ENCODE measurements at regions not wholly inside any gene's neighbourhood (a gene's known extent, or its start where the extent isn't known, plus 50 kb on each side); places are given as distances from the start of the nearest gene placed in this dataset.

GRCh38 chr10:1858048-1858447 is 120.7 kb upstream of the ADARB2 start:
- TF ChIP-seq, protein P1, sequence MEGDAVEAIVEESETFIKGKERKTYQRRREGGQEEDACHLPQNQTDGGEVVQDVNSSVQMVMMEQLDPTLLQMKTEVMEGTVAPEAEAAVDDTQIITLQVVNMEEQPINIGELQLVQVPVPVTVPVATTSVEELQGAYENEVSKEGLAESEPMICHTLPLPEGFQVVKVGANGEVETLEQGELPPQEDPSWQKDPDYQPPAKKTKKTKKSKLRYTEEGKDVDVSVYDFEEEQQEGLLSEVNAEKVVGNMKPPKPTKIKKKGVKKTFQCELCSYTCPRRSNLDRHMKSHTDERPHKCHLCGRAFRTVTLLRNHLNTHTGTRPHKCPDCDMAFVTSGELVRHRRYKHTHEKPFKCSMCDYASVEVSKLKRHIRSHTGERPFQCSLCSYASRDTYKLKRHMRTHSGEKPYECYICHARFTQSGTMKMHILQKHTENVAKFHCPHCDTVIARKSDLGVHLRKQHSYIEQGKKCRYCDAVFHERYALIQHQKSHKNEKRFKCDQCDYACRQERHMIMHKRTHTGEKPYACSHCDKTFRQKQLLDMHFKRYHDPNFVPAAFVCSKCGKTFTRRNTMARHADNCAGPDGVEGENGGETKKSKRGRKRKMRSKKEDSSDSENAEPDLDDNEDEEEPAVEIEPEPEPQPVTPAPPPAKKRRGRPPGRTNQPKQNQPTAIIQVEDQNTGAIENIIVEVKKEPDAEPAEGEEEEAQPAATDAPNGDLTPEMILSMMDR (conservative IDR thresholded peaks at IDR 0.05; ENCODE audit: low read depth, low read length), result no peak
- TF ChIP-seq EZH2 (IDR thresholded peaks at IDR 0.05; ENCODE audit: low read length, unreplicated experiment) (no peak), EZH2phosphoT487 (IDR thresholded peaks at IDR 0.05; ENCODE audit: borderline replicate concordance, low read length) (no peak)
- BruUV-seq (replicated peaks), result no TSS peak
- ATAC-seq (no peak), DNase-seq (no peak)
- Histone ChIP-seq H3K4me3 (ENCODE audit: low read length) (no peak overlapping the region), H3K4me1 (ENCODE audit: insufficient read depth, low read length) (no peaks in the 10 kb centered on the region), H3K9me2 (replicated peaks; ENCODE audit: low read length) (no peaks in the 10 kb centered on the region), H3K4me2 (ENCODE audit: low read length) (no peak overlapping the region), H2AFZ (ENCODE audit: low read length) (no peak overlapping the region), H3K9me3 (ENCODE audit: low read length) (no peaks in the 10 kb centered on the region), H3K27ac (ENCODE audit: low read length) (no peak overlapping the region), H3K27me3 (ENCODE audit: low read length) (no peaks in the 10 kb centered on the region), H3K36me3 (ENCODE audit: low read depth, low read length) (no peaks in the 10 kb centered on the region), H4K20me1 (ENCODE audit: low read length) (no peaks in the 10 kb centered on the region), H3F3A (ENCODE audit: low read length, unreplicated experiment) (no peaks in the 10 kb centered on the region), H3K9ac (ENCODE audit: low read length) (no peak overlapping the region), H3K79me2 (ENCODE audit: low read length) (no peaks in the 10 kb centered on the region)
- POLR2A ChIA-PET (ENCODE audit: unreplicated experiment), result no interaction called here
- CTCF ChIA-PET, result no interaction called here
- intact Hi-C loops (cut with micrococcal nuclease), result no loop called here

DNA sequence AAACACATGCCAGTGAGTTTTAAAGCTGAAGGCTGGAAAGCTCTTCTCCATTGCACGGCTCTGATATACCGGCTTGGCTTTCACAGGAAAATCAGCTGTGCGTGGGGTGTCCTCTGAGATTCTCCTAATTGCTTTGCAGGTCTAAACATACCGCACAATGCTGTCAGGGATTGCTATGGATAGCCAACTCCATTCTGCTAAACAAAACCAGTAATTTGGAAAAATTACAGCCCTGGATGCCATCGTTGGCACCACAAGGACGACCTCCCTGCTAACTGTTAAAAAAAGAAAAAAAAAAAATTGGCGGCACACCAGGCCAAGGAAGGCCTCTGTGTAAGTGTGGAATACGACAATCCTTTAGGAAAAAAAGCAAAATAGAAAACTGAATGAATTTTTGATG is 118.6 kb upstream of the ADARB2 start:
- TF ChIP-seq, protein P1 (conservative IDR thresholded peaks at IDR 0.05; ENCODE audit: low read depth, low read length), result no peak
- no peak for TF ChIP-seq EZH2 (IDR thresholded peaks at IDR 0.05; ENCODE audit: low read length, unreplicated experiment)
- Histone ChIP-seq H3K9ac (ENCODE audit: low read length) (no peak overlapping the region), H3K27ac (ENCODE audit: low read length) (no peak overlapping the region), H3F3A (ENCODE audit: low read length, unreplicated experiment) (no peaks in the 10 kb centered on the region), H3K36me3 (ENCODE audit: low read depth, low read length) (no peaks in the 10 kb centered on the region), H3K4me1 (ENCODE audit: insufficient read depth, low read length) (no peaks in the 10 kb centered on the region), H2AFZ (ENCODE audit: low read length) (no peak overlapping the region), H3K9me3 (ENCODE audit: low read length) (no peaks in the 10 kb centered on the region), H3K79me2 (ENCODE audit: low read length) (no peaks in the 10 kb centered on the region), H3K4me3 (ENCODE audit: low read length) (no peak overlapping the region), H3K27me3 (ENCODE audit: low read length) (no peaks in the 10 kb centered on the region), H3K9me2 (replicated peaks; ENCODE audit: low read length) (no peaks in the 10 kb centered on the region), H3K4me2 (ENCODE audit: low read length) (no peak overlapping the region), H4K20me1 (ENCODE audit: low read length) (no peaks in the 10 kb centered on the region)
- ChIA-PET CTCF (no interaction called here), POLR2A (ENCODE audit: unreplicated experiment) (no interaction called here)
- DNase-seq (no peak), ATAC-seq (no peak)
- no TSS peak for BruUV-seq (replicated peaks)
- intact Hi-C loops (cut with micrococcal nuclease), result no loop called here

DNA sequence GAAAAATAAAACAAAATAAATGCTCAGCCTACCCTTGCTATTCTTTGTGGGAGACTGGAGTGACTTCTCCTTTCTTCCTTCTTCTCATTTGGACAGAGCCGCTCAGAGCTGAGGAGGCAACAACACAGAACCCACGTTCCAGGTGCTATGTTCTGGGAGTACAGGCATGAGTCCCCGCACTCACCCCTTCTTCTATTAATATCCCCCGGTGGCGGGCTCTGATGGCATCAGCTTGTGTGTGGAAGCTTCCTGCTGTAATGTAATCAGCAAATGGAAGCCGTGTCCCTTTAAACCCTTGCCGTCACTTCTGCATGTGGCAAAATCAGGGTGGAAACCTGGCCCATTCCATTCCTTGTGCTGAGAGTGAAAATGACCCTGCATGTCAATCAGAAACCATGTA is 116.9 kb upstream of the ADARB2 start:
- no peaks in the 10 kb centered on the region for H3F3A ChIP-seq (ENCODE audit: low read length, unreplicated experiment)

More for the DNA sequence above, 116.9 kb upstream of the ADARB2 start:
- intact Hi-C loops (cut with micrococcal nuclease), result no loop called here
- Histone ChIP-seq H3K9me3 (ENCODE audit: low read length) (no peaks in the 10 kb centered on the region), H3K4me3 (ENCODE audit: low read length) (no peak overlapping the region), H3K4me2 (ENCODE audit: low read length) (no peak overlapping the region), H3K9ac (ENCODE audit: low read length) (no peak overlapping the region), H4K20me1 (ENCODE audit: low read length) (no peaks in the 10 kb centered on the region), H3K27ac (ENCODE audit: low read length) (no peak overlapping the region), H2AFZ (ENCODE audit: low read length) (no peak overlapping the region), H3K4me1 (ENCODE audit: insufficient read depth, low read length) (no peaks in the 10 kb centered on the region), H3K36me3 (ENCODE audit: low read depth, low read length) (no peaks in the 10 kb centered on the region), H3K9me2 (replicated peaks; ENCODE audit: low read length) (no peaks in the 10 kb centered on the region), H3K79me2 (ENCODE audit: low read length) (no peaks in the 10 kb centered on the region), H3K27me3 (ENCODE audit: low read length) (no peaks in the 10 kb centered on the region)
- DNase-seq (no peak), ATAC-seq (no peak)
- ChIA-PET CTCF (no interaction called here), POLR2A (ENCODE audit: unreplicated experiment) (no interaction called here)
- no TSS peak for BruUV-seq (replicated peaks)
- TF ChIP-seq EZH2phosphoT487 (IDR thresholded peaks at IDR 0.05; ENCODE audit: borderline replicate concordance, low read length) (no peak), EZH2 (IDR thresholded peaks at IDR 0.05; ENCODE audit: low read length, unreplicated experiment) (no peak)
- TF ChIP-seq, protein P1 (conservative IDR thresholded peaks at IDR 0.05; ENCODE audit: low read depth, low read length), result no peak

Data from PC-3 (cell line).